Neural progenitor cell (in vitro differentiated cells): ENCODE measurements at regions not wholly inside any gene's neighbourhood (a gene's known extent, or its start where the extent isn't known, plus 50 kb on each side); places are given as distances from the start of the nearest gene placed in this dataset. TPM values are rescaled to one million over a fixed set of nuclear protein-coding genes. Genes with fewer than 3 reads are reported as not detected.

Experiments used
- DNase-seq: peaks from one replicate; pipeline ENCODE4 v3.0.0-alpha.2; 2016; ENCODE audit warnings: low spot score
- H2AFZ ChIP-seq: fragments of 200-600 bp; sonication (generic); replicated peaks from 2 replicates; pipeline ENCODE4 v1.6.1; 2016; ENCODE audit warnings: antibody characterized with exemption
- H3F3A ChIP-seq: fragments of 200-600 bp; sonication (generic); 2 replicates; pipeline ENCODE4 v1.6.1; 2016; ENCODE audit warnings: antibody characterized with exemption, low read depth
- H3K27ac ChIP-seq: fragments of 200-600 bp; sonication (generic); 2 replicates; pipeline ENCODE4 v1.5.1; 2016; ENCODE audit warnings: mild to moderate bottlenecking
- H3K27me3 ChIP-seq: fragments of 200-600 bp; sonication (generic); 2 replicates; pipeline ENCODE4 v1.6.1; 2016; ENCODE audit warnings: mild to moderate bottlenecking, moderate library complexity
- H3K36me3 ChIP-seq: fragments of 200-600 bp; sonication (generic); 2 replicates; pipeline ENCODE4 v1.5.1; 2016
- H3K4me1 ChIP-seq: fragments of 200-600 bp; sonication (generic); 2 replicates; pipeline ENCODE4 v1.6.1; 2016; ENCODE audit warnings: mixed run types
- H3K4me2 ChIP-seq: fragments of 200-600 bp; sonication (generic); 2 replicates; pipeline ENCODE4 v1.6.1; 2016
- H3K4me3 ChIP-seq: fragments of 200-600 bp; sonication (generic); 2 replicates; pipeline ENCODE4 v1.5.1; 2016
- H3K79me2 ChIP-seq: fragments of 200-600 bp; sonication (generic); 2 replicates; pipeline ENCODE4 v1.6.1; 2016; ENCODE audit warnings: low read depth
- H3K9ac ChIP-seq: fragments of 200-600 bp; sonication (generic); 2 replicates; pipeline ENCODE4 v1.6.1; 2016
- H3K9me3 ChIP-seq: fragments of 200-600 bp; sonication (generic); 2 replicates; pipeline ENCODE4 v1.5.1; 2016; ENCODE audit warnings: low read depth
- H4K20me1 ChIP-seq: fragments of 200-600 bp; sonication (generic); 2 replicates; pipeline ENCODE4 v1.6.1; 2016; ENCODE audit warnings: low read depth
- H3K27ac Mint-ChIP-seq: 3 replicates; pipeline ENCODE4 v1.8.0; 2021; ENCODE audit warnings: mixed read lengths
- H3K27me3 Mint-ChIP-seq: 2 replicates; pipeline ENCODE4 v1.8.0; 2022; ENCODE audit warnings: low read depth, mild to moderate bottlenecking, inconsistent platforms, moderate library complexity, mixed read lengths; ENCODE audit not compliant: insufficient read depth
- H3K36me3 Mint-ChIP-seq: 3 replicates; pipeline ENCODE4 v1.8.0; 2021; ENCODE audit warnings: mixed read lengths
- H3K4me1 Mint-ChIP-seq: 3 replicates; pipeline ENCODE4 v1.8.0; 2021; ENCODE audit warnings: mixed read lengths
- H3K4me3 Mint-ChIP-seq: 3 replicates; pipeline ENCODE4 v1.8.0; 2021; ENCODE audit warnings: mild to moderate bottlenecking, moderate library complexity, mixed read lengths
- H3K9me3 Mint-ChIP-seq: 3 replicates; pipeline ENCODE4 v1.8.0; 2020; ENCODE audit warnings: mixed read lengths
- CTCF ChIP-seq: fragments of 200-600 bp; sonication (generic); IDR thresholded peaks from 2 replicates; pipeline ENCODE4 v1.5.1; 2017; ENCODE audit warnings: antibody characterized with exemption, mild to moderate bottlenecking
- EZH2 ChIP-seq: fragments of 200-600 bp; sonication (generic); IDR thresholded peaks from 2 replicates; pipeline ENCODE4 v1.6.1; 2017; ENCODE audit warnings: antibody characterized with exemption, mild to moderate bottlenecking, moderate library complexity
- EZH2phosphoT487 ChIP-seq: fragments of 200-600 bp; sonication (generic); IDR thresholded peaks from 2 replicates; pipeline ENCODE4 v1.6.1; 2017; ENCODE audit warnings: antibody characterized with exemption
- small RNA-seq: library from RNA; depleted of rRNA; stranded (forward); fragments of <200 nt; gene quantifications from one replicate; pipeline ENCODE3, GENCODE V24; 2015

DNA sequence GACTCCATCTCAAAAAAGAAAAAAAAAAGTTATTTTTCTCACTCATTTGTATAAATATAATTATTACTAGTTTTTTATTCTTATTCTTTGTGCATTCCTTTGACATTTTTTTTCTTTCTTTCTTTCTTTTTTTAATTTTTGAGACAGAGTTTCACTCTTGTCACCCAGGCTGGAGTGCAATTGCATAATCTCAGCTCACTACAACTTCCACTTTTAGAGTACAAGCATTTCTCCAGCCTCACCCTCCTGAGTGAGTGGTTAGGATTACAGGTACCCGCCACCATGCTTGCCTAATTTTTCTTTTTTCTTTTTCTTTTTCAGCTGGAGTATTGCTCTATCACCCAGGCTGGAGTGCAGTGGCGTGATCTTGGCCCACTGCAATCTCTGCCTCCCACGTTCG lies 51.4 kb upstream of the JARID2 start:
- TF ChIP-seq CTCF (no peak), EZH2 (no peak), EZH2phosphoT487 (no peak)
- Histone ChIP-seq H3K36me3 (no peaks in the 10 kb centered on the region), H3K27ac (no peak overlapping the region), H3K9me3 (no peaks in the 10 kb centered on the region), H3K9ac (no peak overlapping the region), H3K4me2 (no peak overlapping the region), H2AFZ (no peak overlapping the region), H3F3A (no peaks in the 10 kb centered on the region), H3K27me3 (no peaks in the 10 kb centered on the region), H3K79me2 (no peaks in the 10 kb centered on the region), H4K20me1 (no peaks in the 10 kb centered on the region), H3K4me3 (no peak overlapping the region), H3K4me1 (no peaks in the 10 kb centered on the region)
- Mint-ChIP-seq H3K4me3 (no peak overlapping the region), H3K27me3 (peaks cover 9% of the 10 kb centered on the region), H3K27ac (no peak overlapping the region), H3K4me1 (no peaks in the 10 kb centered on the region), H3K36me3 (no peaks in the 10 kb centered on the region), H3K9me3 (peaks cover 2% of the 10 kb centered on the region)
- no peak for DNase-seq

Small RNA genes lying in the stretch of these regions (small RNA-seq; reads per million reads assigned to genes)
- gene RN7SL332P (not detected), gene RNU6-793P (not detected)
